ENCODE measurements at regions not wholly inside any gene's neighbourhood (a gene's known extent, or its start where the extent isn't known, plus 50 kb on each side); places are given as distances from the start of the nearest gene placed in this dataset.

DNA sequence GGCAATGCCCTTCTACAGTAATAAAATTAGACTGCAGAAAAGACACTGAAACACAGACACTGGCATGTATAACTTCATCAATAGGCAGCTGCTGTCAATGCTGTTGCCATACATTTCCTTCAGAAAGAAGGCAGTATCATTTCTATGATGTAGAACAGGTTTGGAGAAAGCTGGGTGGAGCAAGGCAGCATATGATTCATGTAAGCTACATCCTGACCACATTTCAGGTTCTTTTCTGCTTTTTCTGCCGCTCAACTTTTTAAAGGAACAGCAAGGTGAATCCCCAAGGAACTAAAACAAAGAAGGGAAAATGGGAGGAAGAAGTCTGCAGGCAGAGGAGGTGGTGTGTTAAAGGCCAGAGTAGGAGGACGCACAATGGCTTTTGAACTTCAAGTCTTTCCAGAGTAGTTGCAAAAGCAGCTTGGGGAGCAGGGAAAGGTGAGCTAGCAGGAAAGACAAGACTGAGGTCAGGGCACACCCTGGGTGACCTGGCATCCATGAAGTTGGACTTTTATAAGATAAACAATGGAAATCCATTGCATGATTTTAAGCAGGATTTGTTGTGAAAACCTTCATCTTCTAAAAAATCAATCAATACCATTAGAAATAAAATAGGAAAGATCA, 142.1 kb downstream of the MED10 start:
- no peak for DNase-seq (ENCODE audit: low read depth)

DNA sequence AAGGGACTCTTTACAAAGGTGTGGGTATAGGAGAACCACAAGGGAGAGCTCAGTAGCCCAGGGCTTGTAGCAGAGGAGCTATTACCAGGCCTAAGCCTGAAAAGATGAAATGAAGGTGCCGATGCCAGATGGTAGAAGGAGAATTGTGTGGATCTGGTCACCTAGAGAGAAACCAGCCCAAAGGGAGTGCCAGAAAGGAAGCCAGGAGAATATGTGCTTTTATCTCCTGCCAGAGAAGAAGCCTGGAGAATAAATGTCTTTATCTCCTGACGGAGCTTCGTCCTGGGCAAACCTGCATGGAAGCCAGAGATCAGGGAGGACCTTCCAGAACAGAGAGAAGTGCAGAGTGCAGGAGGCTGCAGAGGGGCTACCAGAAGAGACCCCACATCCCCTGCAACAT, 142.6 kb downstream of the MED10 start:
- DNase-seq (ENCODE audit: low read depth): no peak

DNA sequence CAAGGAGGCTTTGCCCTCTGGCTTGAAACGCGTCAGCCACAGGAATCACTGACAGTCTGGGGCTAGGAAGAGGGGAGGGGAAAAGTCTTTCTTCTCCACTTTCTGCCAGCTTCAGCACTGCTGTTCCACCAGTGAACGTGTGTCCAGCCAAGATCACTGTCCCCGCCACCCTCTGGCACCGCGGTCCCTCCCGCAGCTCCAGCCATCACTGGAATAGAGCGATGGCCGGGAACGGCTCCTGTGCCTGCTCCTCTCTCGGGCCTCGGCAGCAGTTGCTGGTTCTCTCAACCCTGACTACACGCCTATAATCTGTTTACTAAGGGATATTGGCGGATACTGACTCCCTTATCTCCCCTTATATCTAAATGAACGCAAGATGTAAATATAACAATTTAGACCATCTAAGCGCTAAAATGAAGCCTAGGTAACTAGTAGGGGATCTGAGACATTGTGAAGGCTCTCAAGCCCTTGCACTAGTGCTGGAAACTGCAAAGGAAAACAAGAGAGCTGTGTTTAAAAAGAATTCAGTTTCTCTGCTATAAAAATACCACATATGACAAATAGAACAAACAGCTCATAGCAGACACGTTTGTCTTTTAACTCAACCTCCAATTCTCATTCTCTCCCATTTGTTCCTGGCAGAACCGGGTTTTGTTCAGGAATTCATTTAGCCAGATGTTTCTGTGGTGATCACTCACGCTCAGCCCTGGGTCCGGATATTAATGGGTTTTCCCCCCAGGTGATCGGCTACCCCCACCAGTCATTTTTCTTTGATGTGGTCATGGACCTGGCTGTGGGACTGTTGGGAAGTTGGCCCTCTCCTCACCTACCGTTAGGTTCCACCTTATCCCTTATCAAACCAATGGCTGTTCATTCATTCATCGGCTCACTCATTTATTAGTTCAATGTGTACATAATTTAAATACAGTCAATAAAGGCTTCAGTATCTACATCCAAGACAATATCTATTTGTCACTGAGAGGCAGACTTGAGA, 149.8 kb downstream of the MED10 start:
- no peak for DNase-seq (ENCODE audit: low read depth)

GRCh38 chr5:6225121-6225607, 153.2 kb downstream of the MED10 start:
- no peak for DNase-seq (ENCODE audit: low read depth)

DNA sequence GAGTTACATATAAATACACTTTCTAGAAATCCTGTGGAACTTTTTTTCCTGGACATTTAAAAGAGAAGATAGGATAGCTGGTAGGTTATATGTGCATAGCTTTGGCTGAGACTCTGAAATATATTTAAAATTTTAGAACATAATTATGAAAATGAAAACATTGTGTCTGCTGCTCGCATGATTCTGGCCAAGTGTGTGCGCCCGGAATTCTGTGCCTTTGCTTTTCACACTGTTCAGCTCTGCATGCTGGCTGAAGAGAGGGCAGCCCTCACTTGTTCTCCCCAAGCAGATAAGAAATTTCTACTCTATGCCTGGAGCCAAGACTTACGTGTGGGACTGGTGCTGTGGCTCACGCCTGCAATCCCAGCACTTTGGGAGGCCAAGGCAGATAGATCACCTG, 153.9 kb downstream of the MED10 start:
- no peak for DNase-seq (ENCODE audit: low read depth)

DNA sequence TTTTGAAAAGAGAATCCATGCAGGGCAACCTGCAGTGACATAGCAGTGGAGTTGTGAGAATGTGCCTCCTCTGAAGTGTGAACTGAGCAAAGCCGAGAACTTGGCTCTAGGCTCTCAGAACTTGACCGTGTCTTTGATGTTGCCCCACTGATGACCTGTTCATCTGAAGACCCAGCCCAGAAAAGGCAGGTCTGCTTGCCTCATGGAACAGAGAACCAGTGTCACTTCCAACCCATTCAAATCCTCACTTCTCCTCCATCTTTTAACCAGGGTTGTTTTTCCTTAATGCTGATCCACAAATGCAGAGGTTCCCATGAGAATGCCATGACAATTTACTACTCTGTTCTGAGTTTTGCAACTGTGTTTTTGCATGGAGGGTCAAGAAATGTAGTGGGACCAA, 155.4 kb downstream of the MED10 start:
- DNase-seq (ENCODE audit: low read depth): no peak

DNA sequence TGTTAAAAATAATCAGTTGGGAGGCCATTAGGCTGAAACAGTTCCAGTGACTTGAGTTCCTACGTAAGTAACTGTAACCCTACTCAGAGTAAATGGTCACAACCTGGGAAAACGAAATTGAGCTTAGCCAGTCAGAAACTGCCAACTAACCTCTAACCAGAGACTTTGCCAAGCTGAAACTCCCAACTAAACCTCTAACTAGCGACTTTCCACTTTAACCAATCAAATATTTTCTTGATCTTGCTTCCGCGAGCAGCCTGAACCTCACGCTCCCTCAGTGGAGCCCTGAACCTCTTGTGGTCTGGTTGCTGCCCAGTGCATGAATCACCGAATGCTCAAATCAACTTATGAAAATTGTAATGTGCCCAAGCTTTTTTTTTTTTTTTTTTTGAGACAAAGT, 156.2 kb downstream of the MED10 start:
- DNase-seq (ENCODE audit: low read depth): no peak

DNA sequence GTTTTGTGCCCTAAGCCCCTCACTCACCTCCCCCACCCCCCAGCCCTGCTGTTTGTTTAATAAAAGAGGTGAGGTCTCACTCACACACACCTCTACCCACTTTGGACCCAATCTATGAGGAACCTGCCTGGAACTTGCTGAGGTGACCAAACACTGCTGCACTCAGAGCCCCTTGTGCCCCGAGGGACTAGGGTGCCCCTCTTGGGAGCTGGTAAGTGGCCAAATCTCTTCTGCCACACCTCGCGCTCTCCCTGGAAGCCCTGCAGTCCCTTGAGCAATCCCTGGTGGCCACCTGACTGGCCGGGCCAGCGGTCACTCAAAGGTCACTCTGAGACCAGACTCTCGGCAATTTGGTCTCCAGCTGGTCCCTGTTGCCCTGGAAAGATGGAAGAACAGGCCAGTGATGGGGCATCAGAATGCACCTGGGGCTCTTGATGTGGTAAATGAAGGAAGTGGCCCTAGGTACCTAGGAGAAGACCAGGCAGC, 157.2 kb downstream of the MED10 start:
- no peak for DNase-seq (ENCODE audit: low read depth)

DNA sequence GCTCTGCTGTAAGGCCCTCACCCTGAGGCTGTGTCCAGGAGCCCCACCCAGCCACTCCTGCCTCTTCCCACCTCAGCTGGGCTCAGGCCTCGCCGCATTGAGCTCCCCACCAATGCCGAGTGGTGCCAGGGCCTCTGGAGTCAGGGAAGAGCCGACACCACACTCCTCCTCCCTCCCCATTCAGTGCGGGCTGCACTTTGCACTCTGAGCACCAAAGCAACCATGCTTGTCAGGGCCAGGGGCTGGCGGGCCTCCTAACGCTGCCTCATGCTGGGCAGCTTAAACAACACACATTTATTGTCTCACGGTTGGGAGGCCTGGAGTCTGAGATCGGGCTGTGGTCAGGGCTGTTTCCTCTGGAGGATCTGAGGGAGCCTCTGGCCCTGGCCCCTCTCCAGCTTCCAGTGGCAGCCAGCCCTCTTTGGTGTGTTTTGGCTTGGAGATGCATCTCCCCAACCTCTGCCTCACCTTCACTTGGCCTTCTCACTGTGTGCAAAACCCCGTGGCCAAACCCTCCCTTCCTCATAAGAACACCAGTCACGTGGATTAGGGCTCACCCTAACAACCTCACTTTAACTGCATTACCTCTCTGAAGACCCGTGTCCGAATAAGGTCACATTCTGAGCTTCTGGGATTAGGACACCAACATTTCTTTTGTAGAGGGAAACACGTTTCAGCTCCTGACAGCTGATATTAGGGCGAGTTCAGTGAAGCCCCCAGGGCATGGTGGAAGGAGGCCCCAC, 157.8 kb downstream of the MED10 start:
- no peak for DNase-seq (ENCODE audit: low read depth)

DNA sequence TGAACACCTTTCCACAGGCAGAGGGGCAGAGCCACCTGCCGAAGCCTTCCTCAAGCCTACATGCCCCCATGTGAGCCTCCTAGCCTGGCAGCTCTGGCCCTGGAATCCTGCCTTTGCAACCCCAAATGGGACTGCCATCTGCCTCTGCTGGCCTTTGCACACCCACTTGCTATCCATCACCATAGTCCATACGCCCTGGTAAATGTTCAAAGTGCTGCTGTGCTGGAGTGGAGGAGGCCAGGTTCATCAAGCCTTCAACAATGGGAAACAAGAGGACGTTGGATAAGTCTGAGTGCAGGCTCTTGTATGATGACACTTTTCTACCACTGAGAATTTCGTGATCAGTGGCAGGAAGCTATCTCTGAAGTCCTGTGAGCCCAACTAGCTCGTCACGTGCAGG, 159.8 kb downstream of the MED10 start:
- DNase-seq (ENCODE audit: low read depth): no peak

DNA sequence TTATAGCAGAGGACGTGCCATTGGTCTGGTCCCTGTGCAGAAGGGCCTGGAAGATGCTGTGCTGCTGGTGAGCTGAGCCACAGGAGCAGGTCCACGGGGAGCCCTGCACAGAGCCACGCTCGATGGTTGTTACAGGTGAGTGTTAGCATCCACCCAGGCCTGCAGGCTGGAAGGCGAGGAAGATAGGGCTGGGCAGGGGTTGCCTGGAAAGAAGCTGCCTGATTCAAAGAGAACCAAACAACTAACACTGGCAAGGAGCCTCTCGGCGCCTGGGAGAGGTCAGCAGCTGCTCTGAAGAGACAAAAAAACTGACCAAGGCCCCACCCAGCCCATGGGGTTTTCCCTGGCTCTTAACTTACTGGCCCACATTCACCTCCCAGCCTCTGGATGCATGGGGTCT, 160.2 kb downstream of the MED10 start:
- no peak for DNase-seq (ENCODE audit: low read depth)

DNA sequence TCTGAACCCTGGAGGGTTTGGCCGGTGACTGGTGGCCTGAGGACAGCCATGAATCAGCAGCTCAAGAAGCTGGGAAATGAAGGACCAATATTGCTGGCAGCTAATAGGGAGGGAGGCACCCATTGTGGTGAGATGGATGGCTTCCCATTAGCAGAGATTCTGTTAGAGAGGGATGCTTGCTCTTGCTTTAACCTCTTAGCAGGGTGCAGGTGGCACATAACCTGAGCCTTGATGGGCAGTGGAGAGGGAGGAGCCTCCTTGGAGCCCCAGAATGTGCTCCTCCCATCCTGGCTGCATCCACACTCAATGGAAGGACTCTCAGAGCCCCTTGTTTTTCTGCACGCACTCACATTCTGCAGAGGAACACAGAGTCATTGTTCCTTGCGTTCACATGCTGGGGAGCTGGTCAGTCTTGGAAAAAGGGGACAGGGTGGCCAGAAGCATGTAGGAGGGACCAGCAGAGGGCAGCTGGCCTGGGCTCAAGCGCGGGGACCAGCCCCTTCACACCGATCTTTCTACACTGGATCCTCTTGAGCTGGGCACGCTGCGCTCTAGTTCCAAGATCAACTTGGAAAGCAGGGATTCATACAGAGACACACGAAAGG, 161.8 kb downstream of the MED10 start:
- no peak for DNase-seq (ENCODE audit: low read depth)

- DNase-seq (ENCODE audit: low read depth): no peak
Measured at GRCh38 chr5:6215891-6216290, 162.5 kb downstream of the MED10 start.

DNA sequence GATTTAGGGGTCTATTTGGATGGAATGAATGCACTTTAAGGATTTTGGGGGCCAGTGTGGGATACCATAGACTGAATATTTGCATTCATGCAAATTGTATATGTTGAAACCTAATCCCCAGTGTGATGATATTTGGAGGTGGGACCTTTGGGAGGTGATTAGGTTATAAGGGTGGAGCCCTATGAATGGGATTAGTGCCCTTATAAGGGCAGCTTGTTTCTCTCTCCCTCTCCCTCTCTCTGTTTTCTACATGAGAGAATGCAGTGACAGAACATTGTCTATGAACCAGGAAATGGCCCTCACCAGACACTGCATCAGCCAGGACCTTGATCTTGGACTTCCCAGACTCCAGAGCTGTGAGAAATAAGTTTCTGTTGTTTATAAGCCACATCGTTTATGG, 166.1 kb downstream of the MED10 start:
- DNase-seq (ENCODE audit: low read depth): no peak

DNA sequence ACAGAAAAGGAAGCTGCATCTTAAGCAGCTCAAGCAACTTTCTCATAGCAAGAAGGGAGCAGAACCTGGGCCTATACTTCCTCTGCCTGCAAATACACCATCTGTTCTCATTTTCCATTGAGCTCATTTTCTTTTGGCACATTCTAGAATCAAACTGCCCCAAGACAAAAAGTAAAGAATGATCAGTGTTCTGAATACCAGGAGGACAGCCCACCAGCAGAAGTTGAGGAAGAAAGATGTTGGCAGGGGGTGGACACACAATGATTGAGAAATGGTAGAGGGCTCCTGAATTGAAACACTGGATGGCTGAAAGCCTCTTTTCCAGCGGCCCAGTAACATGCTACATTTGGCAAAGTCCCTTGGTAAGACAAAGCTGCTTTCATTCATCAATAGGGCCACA, 171.8 kb downstream of the MED10 start:
- DNase-seq (ENCODE audit: low read depth): no peak

DNA sequence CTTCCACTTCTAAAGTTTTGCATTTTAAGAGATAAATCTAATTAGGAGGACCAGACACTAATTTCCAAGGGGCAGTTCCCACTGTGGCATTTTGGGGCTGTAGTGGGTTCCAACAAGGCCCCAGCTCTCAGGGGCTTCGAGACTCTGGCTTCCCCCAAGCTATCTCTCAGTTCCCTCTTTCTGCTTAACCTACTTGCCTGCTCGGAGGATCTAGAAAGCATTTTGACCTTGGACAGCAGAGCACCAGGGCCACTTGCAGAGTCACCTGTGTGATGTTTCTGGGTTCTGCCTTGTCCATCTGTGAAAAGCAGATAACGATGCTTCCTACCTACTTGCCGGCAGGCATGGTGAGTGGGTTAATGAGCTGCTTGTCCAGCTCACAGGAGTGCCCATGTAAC, 175.4 kb downstream of the MED10 start:
- DNase-seq (ENCODE audit: low read depth): no peak

DNA sequence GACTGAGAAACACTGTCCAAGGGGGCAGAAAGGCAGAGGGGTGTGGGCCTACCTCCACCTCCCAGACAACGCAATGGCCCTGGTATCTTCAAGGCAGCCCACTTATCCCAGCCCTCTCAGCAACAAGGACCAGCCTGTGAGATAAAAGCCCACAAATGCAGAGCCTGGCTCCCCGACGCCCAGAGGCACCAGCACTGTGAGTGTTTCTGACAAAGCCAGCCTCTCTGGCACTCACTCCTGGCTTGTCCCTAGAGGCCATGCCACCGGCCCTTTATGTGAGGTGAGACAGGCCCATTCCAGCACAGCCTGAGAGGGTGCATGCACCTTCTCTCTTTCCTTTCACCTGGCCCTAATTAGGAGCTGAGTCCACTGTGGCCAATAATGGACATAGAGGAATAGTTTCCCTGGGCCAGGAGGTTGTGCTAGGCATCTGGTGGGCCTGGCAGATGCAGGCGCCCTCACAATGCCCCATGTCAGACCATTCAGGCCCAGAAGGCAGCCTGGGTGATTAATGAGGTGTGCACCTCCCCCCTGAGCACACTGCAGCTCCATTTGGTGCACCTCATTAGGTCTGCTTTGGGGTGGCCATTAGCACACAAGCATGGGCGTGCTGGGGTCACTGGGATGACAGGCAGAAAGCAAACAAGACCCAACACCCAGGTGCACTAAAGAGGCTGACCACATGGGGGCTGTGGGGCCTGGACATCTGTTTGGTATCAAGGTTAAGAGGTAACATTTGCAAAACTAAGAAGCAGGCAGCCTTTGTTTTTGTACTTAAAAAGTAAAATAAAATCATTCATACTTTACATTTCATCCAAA, 176.0 kb downstream of the MED10 start:
- DNase-seq (ENCODE audit: low read depth): no peak

DNA sequence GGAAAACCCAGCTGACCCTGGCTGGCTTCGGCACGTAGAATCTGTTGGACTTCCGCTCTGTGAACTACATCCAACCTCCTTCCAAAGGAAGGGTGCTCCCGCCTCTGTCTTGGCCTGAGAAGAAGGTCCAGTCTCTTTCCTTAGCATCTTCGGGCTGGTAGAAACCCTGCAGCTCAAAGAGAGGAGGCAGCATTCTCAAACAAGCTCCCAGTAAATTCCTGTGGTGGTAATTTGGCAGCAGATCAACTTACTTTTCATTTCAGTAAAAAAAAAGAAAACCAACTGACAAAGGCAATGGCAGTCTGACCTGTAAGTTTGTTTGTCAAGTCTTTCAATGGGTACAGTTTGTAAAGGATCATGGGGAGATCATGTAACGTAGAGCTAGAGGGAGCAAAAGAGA, 176.7 kb downstream of the MED10 start:
- DNase-seq (ENCODE audit: low read depth): peak; percentile 47

- DNase-seq (ENCODE audit: low read depth): no peak
Measured at GRCh38 chr5:6198531-6198930, 179.8 kb downstream of the MED10 start.

GRCh38 chr5:6197427-6197826, 180.9 kb downstream of the MED10 start:
- DNase-seq (ENCODE audit: low read depth): no peak

Measured in RPMI7951 (cell line).